ENCODE measurements at regions not wholly inside any gene's neighbourhood (a gene's known extent, or its start where the extent isn't known, plus 50 kb on each side); places are given as distances from the start of the nearest gene placed in this dataset.

GRCh38 chr11:69429716-69430491, 51.6 kb upstream of the LINC01488 start:
- Histone ChIP-seq H3K36me3 (no peaks in the 10 kb centered on the region), H3K4me3 (no peak overlapping the region), H3K4me1 (no peaks in the 10 kb centered on the region), H3K27ac (no peak overlapping the region), H3K27me3 (no peaks in the 10 kb centered on the region), H3K9me3 (no peaks in the 10 kb centered on the region)
- intact Hi-C loops (cut with DNase I; ENCODE audit: low total_unique reads), result no loop called here
- no peak for DNase-seq
- no peak for TF ChIP-seq POLR2A (IDR thresholded peaks at IDR 0.05)
- TF ChIP-seq, protein P1, sequence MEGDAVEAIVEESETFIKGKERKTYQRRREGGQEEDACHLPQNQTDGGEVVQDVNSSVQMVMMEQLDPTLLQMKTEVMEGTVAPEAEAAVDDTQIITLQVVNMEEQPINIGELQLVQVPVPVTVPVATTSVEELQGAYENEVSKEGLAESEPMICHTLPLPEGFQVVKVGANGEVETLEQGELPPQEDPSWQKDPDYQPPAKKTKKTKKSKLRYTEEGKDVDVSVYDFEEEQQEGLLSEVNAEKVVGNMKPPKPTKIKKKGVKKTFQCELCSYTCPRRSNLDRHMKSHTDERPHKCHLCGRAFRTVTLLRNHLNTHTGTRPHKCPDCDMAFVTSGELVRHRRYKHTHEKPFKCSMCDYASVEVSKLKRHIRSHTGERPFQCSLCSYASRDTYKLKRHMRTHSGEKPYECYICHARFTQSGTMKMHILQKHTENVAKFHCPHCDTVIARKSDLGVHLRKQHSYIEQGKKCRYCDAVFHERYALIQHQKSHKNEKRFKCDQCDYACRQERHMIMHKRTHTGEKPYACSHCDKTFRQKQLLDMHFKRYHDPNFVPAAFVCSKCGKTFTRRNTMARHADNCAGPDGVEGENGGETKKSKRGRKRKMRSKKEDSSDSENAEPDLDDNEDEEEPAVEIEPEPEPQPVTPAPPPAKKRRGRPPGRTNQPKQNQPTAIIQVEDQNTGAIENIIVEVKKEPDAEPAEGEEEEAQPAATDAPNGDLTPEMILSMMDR (IDR thresholded peaks at IDR 0.05), result no peak

GRCh38 chr11:69430566-69430965, 50.9 kb upstream of the LINC01488 start:
- no peaks in the 10 kb centered on the region for H3K9me3 ChIP-seq
- intact Hi-C loops (cut with DNase I; ENCODE audit: low total_unique reads), result no loop called here
- no peaks in the 10 kb centered on the region for H3K27me3 ChIP-seq
- no peak for TF ChIP-seq POLR2A (IDR thresholded peaks at IDR 0.05)
- TF ChIP-seq, protein P1 (IDR thresholded peaks at IDR 0.05), result no peak
- H3K36me3 ChIP-seq, result no peaks in the 10 kb centered on the region
- H3K4me3 ChIP-seq, result no peak overlapping the region
- no peak for DNase-seq
- H3K27ac ChIP-seq, result no peak overlapping the region
- no peaks in the 10 kb centered on the region for H3K4me1 ChIP-seq

GRCh38 chr11:69431136-69431535, 50.3 kb upstream of the LINC01488 start:
- TF ChIP-seq, protein P1 (IDR thresholded peaks at IDR 0.05), result no peak
- no peak for TF ChIP-seq POLR2A (IDR thresholded peaks at IDR 0.05)
- no peaks in the 10 kb centered on the region for H3K27me3 ChIP-seq
- H3K4me1 ChIP-seq, result no peaks in the 10 kb centered on the region
- intact Hi-C loops (cut with DNase I; ENCODE audit: low total_unique reads), result no loop called here
- no peak overlapping the region for H3K4me3 ChIP-seq
- H3K36me3 ChIP-seq, result no peaks in the 10 kb centered on the region
- H3K9me3 ChIP-seq, result no peaks in the 10 kb centered on the region
- DNase-seq, result no peak
- H3K27ac ChIP-seq, result no peak overlapping the region

All from uterus (tissue), 3 donors.